PC-3 (cell line): ENCODE measurements at regions not wholly inside any gene's neighbourhood (a gene's known extent, or its start where the extent isn't known, plus 50 kb on each side); places are given as distances from the start of the nearest gene placed in this dataset.

Experiments used
- ATAC-seq: fragments of 200-7000 bp; cut with Tn5 transposase; 2 replicates; pipeline ENCODE4 v1.9.1; 2020; ENCODE audit warnings: mild to moderate bottlenecking, moderate library complexity
- BruUV-seq: library from RNA; stranded (reverse); fragments of 400-500 nt; replicated peaks from 2 replicates; lab custom pipeline; 2021; lab: Mats Ljungman, UMichigan
- CTCF ChIA-PET: fragments of 300-600 bp; sonication (Branson Sonifier 250); formaldehyde crosslinking; loops from one replicate; lab custom pipeline; 2022; ENCODE audit warnings: antibody characterized with exemption; lab: Charles Lee
- POLR2A ChIA-PET: fragments of 300-600 bp; sonication (Branson Sonifier 250); formaldehyde crosslinking; loops from one replicate; lab custom pipeline; 2022; ENCODE audit warnings: antibody characterized with exemption; ENCODE audit not compliant: unreplicated experiment; lab: Charles Lee
- DNase-seq: peaks from one replicate; pipeline ENCODE4 v3.0.0-alpha.2; 2015
- H2AFZ ChIP-seq: fragments of 300-600 bp; sonication (generic); 2 replicates; pipeline ENCODE4 v1.6.0; 2016; ENCODE audit warnings: antibody characterized with exemption, low read length
- H3F3A ChIP-seq: fragments of 300-600 bp; sonication (generic); one replicate; pipeline ENCODE4 v1.6.0; 2017; ENCODE audit warnings: antibody characterized with exemption, low read length, control low read depth, mild to moderate bottlenecking; ENCODE audit not compliant: unreplicated experiment
- H3K27ac ChIP-seq: fragments of 300-600 bp; sonication (generic); 2 replicates; pipeline ENCODE4 v1.5.1; 2016; ENCODE audit warnings: mild to moderate bottlenecking, low read length
- H3K27me3 ChIP-seq: fragments of 300-600 bp; sonication (generic); 2 replicates; pipeline ENCODE4 v1.6.1; 2016; ENCODE audit warnings: low read length, mixed read lengths
- H3K36me3 ChIP-seq: fragments of 300-600 bp; sonication (generic); 2 replicates; pipeline ENCODE4 v1.6.1; 2016; ENCODE audit warnings: low read depth, mixed run types, low read length, mixed read lengths
- H3K4me1 ChIP-seq: fragments of 300-600 bp; sonication (generic); 2 replicates; pipeline ENCODE4 v1.5.1; 2016; ENCODE audit warnings: low read length; ENCODE audit not compliant: insufficient read depth
- H3K4me2 ChIP-seq: fragments of 300-600 bp; sonication (generic); 2 replicates; pipeline ENCODE4 v1.6.0; 2016; ENCODE audit warnings: low read length
- H3K4me3 ChIP-seq: fragments of 300-600 bp; sonication (generic); 2 replicates; pipeline ENCODE4 v1.5.1; 2016; ENCODE audit warnings: mild to moderate bottlenecking, low read length, mixed read lengths
- H3K79me2 ChIP-seq: fragments of 300-600 bp; sonication (generic); 2 replicates; pipeline ENCODE4 v1.6.1; 2017; ENCODE audit warnings: low read length, mixed read lengths
- H3K9ac ChIP-seq: fragments of 300-600 bp; sonication (generic); 2 replicates; pipeline ENCODE4 v1.6.0; 2016; ENCODE audit warnings: mild to moderate bottlenecking, low read length
- H3K9me2 ChIP-seq: fragments of 300-600 bp; sonication (generic); replicated peaks from 2 replicates; pipeline ENCODE4 v1.6.1; 2016; ENCODE audit warnings: mixed run types, low read length, mixed read lengths
- H3K9me3 ChIP-seq: fragments of 300-600 bp; sonication (generic); 2 replicates; pipeline ENCODE4 v1.6.1; 2016; ENCODE audit warnings: low read length, mixed read lengths
- H4K20me1 ChIP-seq: fragments of 300-600 bp; sonication (generic); 2 replicates; pipeline ENCODE4 v1.6.1; 2016; ENCODE audit warnings: low read length, mixed read lengths
- CTCF ChIP-seq: fragments of 300-600 bp; sonication (generic); conservative IDR thresholded peaks from 2 replicates; pipeline ENCODE4 v1.5.1; 2017; ENCODE audit warnings: antibody characterized with exemption, low read depth, mild to moderate bottlenecking, low read length
- EZH2 ChIP-seq: fragments of 300-600 bp; sonication (generic); IDR thresholded peaks from one replicate; pipeline ENCODE4 v1.6.1; 2017; ENCODE audit warnings: antibody characterized with exemption, mild to moderate bottlenecking, low read length; ENCODE audit not compliant: unreplicated experiment
- EZH2phosphoT487 ChIP-seq: fragments of 300-600 bp; sonication (generic); IDR thresholded peaks from 2 replicates; pipeline ENCODE4 v1.6.1; 2018; ENCODE audit warnings: mild to moderate bottlenecking, antibody characterized with exemption, low read length, borderline replicate concordance
- intact Hi-C: fragments of 100-400 bp; cut with micrococcal nuclease; formaldehyde crosslinking; loops from 2 replicates; pipeline ENCODE4 v1.9.0; 2023

DNA sequence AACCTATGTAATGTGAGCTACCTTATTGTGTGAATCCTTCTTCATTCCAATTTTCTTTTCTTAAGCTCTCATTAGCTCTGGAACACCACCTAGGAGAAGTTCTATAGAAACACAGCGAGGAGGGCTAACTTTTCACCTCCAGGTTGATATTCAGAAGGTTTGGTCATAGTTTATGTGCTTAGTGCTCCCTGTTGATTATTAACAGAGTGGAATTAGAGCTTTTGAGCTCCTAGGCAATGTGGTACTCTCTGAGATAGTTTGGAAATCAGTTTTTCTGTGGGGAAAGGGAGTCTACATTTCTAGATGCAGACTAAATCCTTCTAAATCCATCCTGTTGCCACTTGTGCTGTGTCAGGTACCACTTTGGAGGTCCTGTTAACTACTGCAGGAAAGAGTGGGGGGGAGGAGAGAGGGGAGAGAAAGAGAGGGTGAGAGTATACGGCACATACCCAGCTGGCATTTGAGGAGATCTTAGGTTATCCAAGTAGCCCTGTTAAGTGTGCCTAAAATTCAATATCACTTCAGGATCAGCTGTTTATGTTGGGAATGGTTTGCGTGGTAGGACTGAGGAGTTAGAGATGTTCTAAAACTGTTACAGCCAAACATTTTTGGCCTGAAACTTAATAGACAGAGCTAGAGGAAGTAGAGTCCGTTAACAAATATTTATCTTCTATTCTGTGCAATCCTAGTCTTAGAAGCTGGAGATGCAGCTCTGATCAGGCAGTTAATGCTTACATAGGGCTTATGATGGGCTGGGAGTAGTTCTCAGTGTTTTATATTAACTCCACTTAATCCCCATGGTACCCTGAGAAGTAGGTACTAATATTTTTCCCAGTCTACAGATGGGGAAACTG, 117.5 kb upstream of the PROK2 start:
- no peaks in the 10 kb centered on the region for H3K9me3 ChIP-seq
- intact Hi-C loops, result no loop called here
- H3F3A ChIP-seq, result no peaks in the 10 kb centered on the region
- no peak overlapping the region for H2AFZ ChIP-seq
- DNase-seq, result no peak
- no peak overlapping the region for H3K4me2 ChIP-seq
- BruUV-seq, result no TSS peak
- no peaks in the 10 kb centered on the region for H3K4me1 ChIP-seq
- no peak overlapping the region for H3K4me3 ChIP-seq
- no peak overlapping the region for H3K9ac ChIP-seq
- no peaks in the 10 kb centered on the region for H3K9me2 ChIP-seq
- no peaks in the 10 kb centered on the region for H3K79me2 ChIP-seq
- TF ChIP-seq EZH2 (no peak), CTCF (no peak), EZH2phosphoT487 (no peak)
- no peaks in the 10 kb centered on the region for H3K36me3 ChIP-seq
- ChIA-PET CTCF (no interaction called here), POLR2A (no interaction called here)
- H3K27ac ChIP-seq, result no peak overlapping the region
- H4K20me1 ChIP-seq, result no peaks in the 10 kb centered on the region
- no peak for ATAC-seq
- peaks cover 55% of the 10 kb centered on the region for H3K27me3 ChIP-seq

DNA sequence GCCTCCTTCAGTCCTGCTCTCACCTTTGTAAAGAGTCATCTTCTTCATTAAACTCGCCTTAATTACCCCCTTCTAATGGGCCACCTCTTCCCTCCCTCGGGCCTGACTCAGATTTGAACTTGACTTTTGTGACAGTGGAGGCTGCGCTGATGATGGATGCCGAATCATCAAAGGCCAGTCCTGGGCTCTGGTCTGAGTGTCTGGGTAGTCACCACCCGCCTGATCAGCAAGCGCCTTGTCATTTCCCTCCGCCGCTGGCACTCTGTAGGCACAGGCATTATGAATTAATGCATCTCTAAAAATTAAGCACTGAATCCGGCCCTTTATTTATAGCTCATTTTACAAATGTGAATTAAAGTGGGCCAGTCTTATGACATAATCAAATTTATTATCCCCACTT, 116.7 kb upstream of the PROK2 start:
- no peak overlapping the region for H3K27ac ChIP-seq
- ChIA-PET CTCF (no interaction called here), POLR2A (no interaction called here)
- DNase-seq (no peak), ATAC-seq (no peak)
- TF ChIP-seq CTCF (no peak), EZH2 (no peak), EZH2phosphoT487 (no peak)
- no peak overlapping the region for H3K4me3 ChIP-seq
- BruUV-seq, result no TSS peak
- H2AFZ ChIP-seq, result no peak overlapping the region
- no peaks in the 10 kb centered on the region for H3F3A ChIP-seq
- H3K4me2 ChIP-seq, result no peak overlapping the region
- no peaks in the 10 kb centered on the region for H3K9me3 ChIP-seq
- H3K79me2 ChIP-seq, result no peaks in the 10 kb centered on the region
- no peaks in the 10 kb centered on the region for H4K20me1 ChIP-seq
- no peaks in the 10 kb centered on the region for H3K36me3 ChIP-seq
- H3K9ac ChIP-seq, result no peak overlapping the region
- H3K27me3 ChIP-seq, result peaks cover 54% of the 10 kb centered on the region
- H3K4me1 ChIP-seq, result no peaks in the 10 kb centered on the region
- H3K9me2 ChIP-seq, result no peaks in the 10 kb centered on the region
- intact Hi-C loops, result no loop called here

DNA sequence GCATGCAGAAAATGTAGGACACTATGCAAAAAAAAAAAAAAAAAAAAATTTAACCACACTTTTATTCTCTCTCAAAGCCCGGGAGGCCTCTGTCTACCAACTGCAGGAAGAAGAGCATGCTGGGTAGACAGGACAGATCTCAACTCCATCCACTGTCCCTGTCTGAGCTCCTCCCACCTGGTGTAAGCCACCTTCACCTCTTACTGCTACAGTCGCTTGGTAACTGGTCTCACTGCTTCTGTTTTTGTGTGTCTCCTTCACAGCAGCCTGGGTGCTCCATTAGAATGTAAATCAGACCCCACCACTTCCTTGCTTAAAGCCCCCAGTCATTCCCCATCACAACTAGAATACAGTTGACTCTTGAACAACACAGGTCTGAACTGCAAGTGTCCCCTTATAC, 115.1 kb upstream of the PROK2 start:
- H3K4me1 ChIP-seq, result no peaks in the 10 kb centered on the region
- no peaks in the 10 kb centered on the region for H3K36me3 ChIP-seq
- no peak overlapping the region for H3K4me2 ChIP-seq
- H3K79me2 ChIP-seq, result no peaks in the 10 kb centered on the region
- DNase-seq (no peak), ATAC-seq (no peak)
- H3K27ac ChIP-seq, result no peak overlapping the region
- no peak overlapping the region for H3K9ac ChIP-seq
- intact Hi-C loops, result no loop called here
- no peaks in the 10 kb centered on the region for H3K9me3 ChIP-seq
- no peaks in the 10 kb centered on the region for H4K20me1 ChIP-seq
- ChIA-PET POLR2A (no interaction called here), CTCF (no interaction called here)
- no peaks in the 10 kb centered on the region for H3K9me2 ChIP-seq
- BruUV-seq, result no TSS peak
- H3K4me3 ChIP-seq, result no peak overlapping the region
- H2AFZ ChIP-seq, result no peak overlapping the region
- no peaks in the 10 kb centered on the region for H3F3A ChIP-seq
- H3K27me3 ChIP-seq, result peaks cover 54% of the 10 kb centered on the region
- TF ChIP-seq EZH2phosphoT487, result no peak
- TF ChIP-seq EZH2, result no peak
- no peak for TF ChIP-seq CTCF
